Natural killer cell (primary cell): ENCODE measurements at regions not wholly inside any gene's neighbourhood (a gene's known extent, or its start where the extent isn't known, plus 50 kb on each side); places are given as distances from the start of the nearest gene placed in this dataset.

Experiments used
- ATAC-seq, 3 donors: fragments of 150-1000 bp in 2 of 3; fragments of 200-7000 bp in 1 of 3; cut with Tn5 transposase; 1 replicate in 1 of 3; 2 replicates in 2 of 3; pipeline ENCODE4 v1.10.0; 2021; ENCODE audit warnings: mild to moderate bottlenecking in 2 of 3, moderate library complexity in 2 of 3
- DNase-seq, 2 donors: peaks; one replicate each; pipeline versions ENCODE4 v3.0.0 to v3.0.0-alpha.2; 2013 to 2021; ENCODE audit warnings: mixed read lengths in 1 of 2
- H3K27ac ChIP-seq: one replicate; pipeline ENCODE4 v1.5.1; 2013; ENCODE audit warnings: mild to moderate bottlenecking, low read length
- H3K27me3 ChIP-seq: one replicate; pipeline ENCODE4 v1.6.1; 2013; ENCODE audit warnings: low read length; ENCODE audit not compliant: control insufficient read depth, insufficient read depth
- H3K36me3 ChIP-seq: one replicate; pipeline ENCODE4 v1.6.1; 2013; ENCODE audit warnings: low read length; ENCODE audit not compliant: control insufficient read depth, insufficient read depth
- H3K4me1 ChIP-seq: one replicate; pipeline ENCODE4 v1.6.1; 2013; ENCODE audit warnings: low read length; ENCODE audit not compliant: control insufficient read depth, insufficient read depth
- H3K4me3 ChIP-seq: one replicate; pipeline ENCODE4 v1.5.1; 2013; ENCODE audit warnings: low read length
- H3K9me3 ChIP-seq: one replicate; pipeline ENCODE4 v1.6.1; 2013; ENCODE audit warnings: low read length; ENCODE audit not compliant: control insufficient read depth, insufficient read depth
- H3K27ac Mint-ChIP-seq, 2 donors: one replicate each; pipeline ENCODE4 v1.8.0; 2022; ENCODE audit warnings: mild to moderate bottlenecking in 2 of 2, mixed read lengths in 2 of 2, moderate library complexity in 1 of 2
- H3K27me3 Mint-ChIP-seq, 2 donors: one replicate each; pipeline ENCODE4 v1.8.0; 2022; ENCODE audit warnings: low read depth in 2 of 2, mixed read lengths in 2 of 2
- H3K36me3 Mint-ChIP-seq: one replicate; pipeline ENCODE4 v1.8.0; 2022; ENCODE audit warnings: mixed read lengths
- H3K4me1 Mint-ChIP-seq, 2 donors: one replicate each; pipeline ENCODE4 v1.8.0; 2022; ENCODE audit warnings: mixed read lengths in 2 of 2
- H3K4me3 Mint-ChIP-seq: one replicate; pipeline ENCODE4 v1.8.0; 2022; ENCODE audit warnings: mild to moderate bottlenecking, moderate library complexity, mixed read lengths
- H3K9me3 Mint-ChIP-seq, 2 donors: one replicate each; pipeline ENCODE4 v1.8.0; 2022; ENCODE audit warnings: mixed read lengths in 2 of 2
- intact Hi-C: fragments of 100-400 bp; cut with micrococcal nuclease; formaldehyde crosslinking; loops from one replicate; pipeline ENCODE4 v1.14.2; 2022
- TF ChIP-seq, protein P1 (sequence below): fragments of 200-600 bp; IDR thresholded peaks from one replicate; pipeline ENCODE4 v1.8.0; 2022; ENCODE audit warnings: antibody characterized with exemption

DNA sequence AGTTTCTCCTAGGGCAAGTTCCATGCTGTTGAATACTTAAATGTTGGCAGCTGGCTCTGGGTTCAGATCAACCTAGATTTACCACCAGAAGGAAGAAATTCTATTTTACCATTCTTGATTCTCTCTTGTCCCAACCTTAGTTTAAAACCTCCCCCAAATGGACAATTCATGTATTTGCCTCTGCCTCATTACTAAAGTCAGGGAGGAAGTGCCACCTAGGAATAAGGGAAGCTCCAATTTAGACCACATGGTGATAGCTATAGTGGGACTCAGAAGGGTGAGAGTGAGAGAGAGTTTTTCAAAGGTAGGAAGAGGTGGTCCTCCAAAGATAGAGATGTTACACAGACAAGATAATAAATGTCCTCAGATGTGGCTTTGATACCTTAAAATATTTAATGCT, 53.4 kb upstream of the PAM start:
- no peak overlapping the region for H3K27ac ChIP-seq
- Mint-ChIP-seq H3K36me3 (no peaks in the 10 kb centered on the region), H3K27ac (no peak overlapping the region), H3K27me3 (peaks cover 0 to 2% of the 10 kb centered on the region in 2 donors), H3K4me3 (no peak overlapping the region), H3K4me1 (no peaks in the 10 kb centered on the region), H3K9me3 (no peaks in the 10 kb centered on the region)
- TF ChIP-seq, protein P1, sequence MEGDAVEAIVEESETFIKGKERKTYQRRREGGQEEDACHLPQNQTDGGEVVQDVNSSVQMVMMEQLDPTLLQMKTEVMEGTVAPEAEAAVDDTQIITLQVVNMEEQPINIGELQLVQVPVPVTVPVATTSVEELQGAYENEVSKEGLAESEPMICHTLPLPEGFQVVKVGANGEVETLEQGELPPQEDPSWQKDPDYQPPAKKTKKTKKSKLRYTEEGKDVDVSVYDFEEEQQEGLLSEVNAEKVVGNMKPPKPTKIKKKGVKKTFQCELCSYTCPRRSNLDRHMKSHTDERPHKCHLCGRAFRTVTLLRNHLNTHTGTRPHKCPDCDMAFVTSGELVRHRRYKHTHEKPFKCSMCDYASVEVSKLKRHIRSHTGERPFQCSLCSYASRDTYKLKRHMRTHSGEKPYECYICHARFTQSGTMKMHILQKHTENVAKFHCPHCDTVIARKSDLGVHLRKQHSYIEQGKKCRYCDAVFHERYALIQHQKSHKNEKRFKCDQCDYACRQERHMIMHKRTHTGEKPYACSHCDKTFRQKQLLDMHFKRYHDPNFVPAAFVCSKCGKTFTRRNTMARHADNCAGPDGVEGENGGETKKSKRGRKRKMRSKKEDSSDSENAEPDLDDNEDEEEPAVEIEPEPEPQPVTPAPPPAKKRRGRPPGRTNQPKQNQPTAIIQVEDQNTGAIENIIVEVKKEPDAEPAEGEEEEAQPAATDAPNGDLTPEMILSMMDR, result no peak
- H3K9me3 ChIP-seq, result no peaks in the 10 kb centered on the region
- H3K4me3 ChIP-seq, result no peak overlapping the region
- ATAC-seq (no peak), DNase-seq (no peak)
- intact Hi-C loops, result no loop called here
- H3K36me3 ChIP-seq, result no peaks in the 10 kb centered on the region
- H3K4me1 ChIP-seq, result no peaks in the 10 kb centered on the region
- no peaks in the 10 kb centered on the region for H3K27me3 ChIP-seq
